DMS53 (cell line): ENCODE measurements at regions not wholly inside any gene's neighbourhood (a gene's known extent, or its start where the extent isn't known, plus 50 kb on each side); places are given as distances from the start of the nearest gene placed in this dataset.
"Not testable (repeated sequence)": the region's sequence is repeated elsewhere in the genome, so short reads cannot be mapped to it uniquely, and the experiment has no call there.

ENCODE experiments used
- DNase-seq: peaks from one replicate; lab custom pipeline; 2025; lab: John Stamatoyannopoulos, UW

DNA sequence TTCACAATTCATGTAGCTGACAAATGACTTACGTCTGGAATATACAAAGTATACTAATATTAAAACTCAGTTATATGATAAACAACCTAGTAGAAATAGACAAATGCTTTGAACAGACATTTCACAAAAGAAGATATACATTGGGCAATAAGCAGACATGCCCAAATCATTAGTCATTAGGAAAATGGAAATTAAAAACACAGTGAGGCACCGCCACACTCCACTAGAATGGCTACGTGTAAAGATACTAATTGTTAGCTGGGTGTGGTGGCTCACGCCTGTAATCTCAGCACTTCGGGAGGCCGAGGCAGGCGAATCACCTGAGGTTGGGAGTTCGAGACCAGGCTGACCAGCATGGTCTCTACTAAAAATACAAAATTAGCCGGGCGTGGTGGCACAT is 248.9 kb upstream of the TMEM132C start:
- DNase-seq = no peak

GRCh38 chr12:128019996-128020544 is 246.9 kb upstream of the TMEM132C start:
- DNase-seq = no peak

- no peak for DNase-seq
These were observed 245.4 kb upstream of the TMEM132C start for GRCh38 chr12:128021561-128021960.

DNA sequence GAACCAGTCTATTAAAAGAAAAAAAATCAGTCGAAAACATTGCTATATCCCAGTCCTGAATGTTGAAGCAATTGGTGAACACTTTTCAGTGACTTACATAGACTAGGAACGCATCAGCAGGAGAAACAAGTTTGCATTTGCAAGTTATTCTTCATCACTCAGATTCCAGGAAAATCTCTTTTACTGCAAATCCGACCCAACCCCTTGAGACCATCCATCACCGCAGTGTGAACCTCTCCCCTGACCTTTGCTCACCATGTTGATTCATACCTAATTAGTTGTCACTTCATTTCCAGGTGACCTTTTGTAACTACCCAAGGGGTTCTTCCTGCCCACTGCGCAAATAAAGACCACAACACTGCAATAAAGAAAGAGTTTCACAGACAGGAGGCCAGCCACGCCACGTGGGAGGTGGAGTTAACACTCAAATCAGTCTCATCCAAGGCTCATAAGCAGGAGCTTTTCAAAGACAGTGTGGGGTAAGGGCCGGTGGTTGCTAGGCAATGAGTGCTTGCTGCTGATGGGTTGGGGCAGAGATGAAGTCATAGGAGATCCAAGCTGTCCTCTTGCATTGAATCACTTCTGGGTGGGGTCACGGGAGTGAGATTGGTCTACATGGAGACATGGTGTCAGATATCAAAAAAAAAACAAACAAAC is 241.3 kb upstream of the TMEM132C start:
- DNase-seq = no peak

DNA sequence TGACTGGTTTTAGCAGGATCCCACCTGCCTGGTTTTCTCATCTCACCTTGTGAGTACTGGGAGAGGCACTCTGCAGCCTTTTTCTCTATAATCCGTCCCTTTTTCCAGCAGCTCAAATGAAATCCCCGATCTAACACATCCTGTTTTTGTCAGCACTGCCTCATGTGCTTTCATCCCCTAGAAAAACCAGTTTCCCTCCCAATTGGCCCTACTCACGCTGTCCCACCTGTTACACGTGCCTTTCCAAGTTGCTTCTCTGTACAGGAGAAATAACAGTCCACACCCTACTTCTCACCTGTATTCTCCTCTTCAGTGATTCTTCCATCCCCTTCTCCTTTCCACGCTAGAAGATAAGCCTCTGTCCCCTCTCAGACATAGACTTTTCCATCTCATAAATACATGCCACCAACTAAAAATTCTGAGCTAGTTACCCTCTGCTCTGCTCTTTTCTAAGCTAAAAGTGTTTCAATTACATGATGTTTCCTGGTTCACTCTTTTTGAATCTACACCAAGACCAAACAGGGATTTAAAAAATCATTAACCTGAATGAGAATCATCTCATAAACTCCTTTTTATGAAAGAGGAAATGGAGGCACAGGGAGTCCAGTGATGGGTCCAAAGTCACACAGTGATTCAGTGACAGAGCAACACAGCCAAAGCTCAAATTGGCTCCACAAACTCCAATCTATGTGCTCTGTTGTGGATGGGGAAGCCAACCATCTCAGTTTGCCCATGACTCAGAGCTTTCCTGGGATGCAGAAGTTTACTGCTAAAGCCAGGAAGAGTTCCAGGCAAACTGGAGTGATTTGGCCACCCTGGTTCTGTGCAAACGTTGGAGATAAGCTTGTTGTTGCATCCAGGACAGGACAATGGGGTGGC is 240.0 kb upstream of the TMEM132C start:
- DNase-seq = no peak

- DNase-seq = no peak
These were observed 233.5 kb upstream of the TMEM132C start for GRCh38 chr12:128033473-128033872.

DNA sequence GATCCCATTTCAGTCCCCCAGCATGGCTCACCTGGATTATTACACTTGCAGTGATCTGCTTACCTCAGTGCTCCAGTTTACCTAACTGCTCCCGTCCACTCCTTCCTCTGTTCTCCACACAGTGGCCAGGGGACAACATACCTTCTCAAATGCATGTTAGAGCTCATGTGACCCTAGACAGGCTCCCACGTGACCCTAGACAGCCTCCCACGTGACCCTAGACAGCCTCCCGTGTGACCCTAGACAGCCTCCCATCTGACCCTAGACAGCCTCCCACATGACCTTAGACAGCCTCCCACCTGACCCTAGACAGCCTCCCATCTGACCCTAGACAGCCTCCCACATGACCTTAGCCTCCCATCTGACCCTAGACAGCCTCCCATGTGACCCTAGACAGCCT is 226.0 kb upstream of the TMEM132C start:
- no peak for DNase-seq

GRCh38 chr12:128042283-128042682 is 224.7 kb upstream of the TMEM132C start:
- not testable (repeated sequence) for DNase-seq

DNA sequence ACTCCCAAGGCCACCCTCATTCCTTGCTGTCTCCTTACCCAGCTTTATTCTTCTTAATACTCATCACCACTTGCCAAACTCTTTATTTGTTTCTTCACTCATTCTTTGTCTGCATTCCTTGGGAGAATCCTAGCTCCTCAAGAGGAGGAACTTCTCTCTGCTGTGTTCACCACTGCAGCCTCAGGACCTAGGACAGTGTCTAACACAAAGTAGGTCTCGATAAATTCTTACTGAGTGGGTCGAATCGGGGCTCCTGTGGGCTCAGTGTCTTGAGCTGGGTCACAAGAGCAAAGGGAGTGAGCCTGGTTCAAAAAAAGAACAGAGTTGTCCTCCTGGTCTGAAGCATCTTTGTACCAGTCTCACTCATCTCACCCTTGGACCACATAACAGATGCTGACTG is 224.1 kb upstream of the TMEM132C start:
- no peak for DNase-seq

- DNase-seq = no peak
These were observed 223.7 kb upstream of the TMEM132C start for GRCh38 chr12:128043317-128043716.

GRCh38 chr12:128047266-128048060 is 219.5 kb upstream of the TMEM132C start:
- DNase-seq = no peak

DNA sequence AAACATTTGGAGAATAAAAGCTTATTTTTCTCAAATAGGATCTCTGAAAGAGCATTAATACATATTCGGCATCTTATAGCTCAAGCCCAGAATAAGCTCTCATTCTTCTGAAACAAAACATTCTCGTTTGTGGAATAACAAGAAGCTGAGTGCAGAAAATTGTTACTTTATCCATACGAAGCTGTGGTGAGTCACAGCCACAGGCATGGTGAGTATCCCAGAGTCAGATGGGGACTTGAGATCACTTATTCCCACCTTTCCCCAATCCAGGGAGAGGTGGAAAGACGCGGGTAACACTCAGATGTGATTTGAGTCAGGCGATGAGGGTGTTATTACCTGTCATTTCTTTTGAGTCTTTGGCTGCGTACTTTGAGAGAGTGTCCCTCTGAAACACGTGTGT is 214.6 kb upstream of the TMEM132C start:
- no peak for DNase-seq

GRCh38 chr12:128052777-128053176 is 214.2 kb upstream of the TMEM132C start:
- DNase-seq = no peak

DNA sequence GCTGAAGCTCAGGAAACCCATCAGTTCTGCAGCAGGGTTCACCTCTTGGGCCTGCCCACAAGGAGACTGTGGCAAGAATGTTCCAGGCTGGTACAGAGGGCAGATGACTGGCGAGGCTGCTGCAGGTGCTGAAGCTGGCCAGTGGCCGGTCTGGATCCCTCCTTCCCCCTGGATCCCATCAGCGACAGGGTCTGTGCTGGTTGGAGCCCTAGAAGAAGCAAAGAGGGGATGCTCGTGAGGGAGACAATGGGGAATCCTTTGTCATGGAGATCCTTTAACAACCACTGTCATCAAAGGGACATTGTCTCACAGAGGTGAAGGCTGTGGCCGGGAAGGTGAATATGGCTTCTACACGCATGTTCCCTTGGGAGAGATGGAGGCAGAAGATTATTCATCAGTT is 211.4 kb upstream of the TMEM132C start:
- no peak for DNase-seq

DNA sequence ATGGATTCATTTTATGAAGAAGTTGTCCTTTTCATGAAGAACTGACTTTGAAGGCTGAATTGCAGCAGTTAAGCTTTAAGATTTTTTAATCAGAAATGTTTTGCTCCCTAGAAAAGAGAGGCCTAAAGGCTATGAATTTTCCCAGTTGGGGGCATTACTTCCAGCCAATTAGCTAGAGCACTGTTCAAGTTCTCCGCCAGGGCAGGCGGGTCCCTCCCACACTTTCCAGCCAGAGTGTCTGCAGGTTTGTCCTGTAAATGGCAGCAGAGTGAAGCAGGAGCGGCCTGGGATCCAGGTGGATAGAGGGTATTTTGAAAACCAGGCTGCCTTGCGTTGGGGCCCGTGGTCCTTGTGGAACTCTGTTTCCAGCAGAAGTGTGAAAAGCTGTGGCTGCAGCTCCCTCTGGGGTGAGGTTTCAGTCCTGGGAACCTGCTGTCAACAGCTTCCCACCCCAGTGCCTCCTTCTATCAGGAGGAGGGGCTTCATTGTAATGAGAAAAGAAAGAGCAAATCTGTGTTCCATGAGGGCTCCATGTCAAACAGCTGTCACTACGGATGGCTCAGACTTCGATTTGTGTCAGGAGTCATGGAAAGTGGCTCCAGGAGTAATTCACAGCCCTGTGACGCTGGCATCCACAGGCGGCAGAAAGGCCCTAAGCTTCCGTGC is 210.7 kb upstream of the TMEM132C start:
- no peak for DNase-seq

- no peak for DNase-seq
These were observed 209.4 kb upstream of the TMEM132C start for GRCh38 chr12:128057586-128057985.

DNA sequence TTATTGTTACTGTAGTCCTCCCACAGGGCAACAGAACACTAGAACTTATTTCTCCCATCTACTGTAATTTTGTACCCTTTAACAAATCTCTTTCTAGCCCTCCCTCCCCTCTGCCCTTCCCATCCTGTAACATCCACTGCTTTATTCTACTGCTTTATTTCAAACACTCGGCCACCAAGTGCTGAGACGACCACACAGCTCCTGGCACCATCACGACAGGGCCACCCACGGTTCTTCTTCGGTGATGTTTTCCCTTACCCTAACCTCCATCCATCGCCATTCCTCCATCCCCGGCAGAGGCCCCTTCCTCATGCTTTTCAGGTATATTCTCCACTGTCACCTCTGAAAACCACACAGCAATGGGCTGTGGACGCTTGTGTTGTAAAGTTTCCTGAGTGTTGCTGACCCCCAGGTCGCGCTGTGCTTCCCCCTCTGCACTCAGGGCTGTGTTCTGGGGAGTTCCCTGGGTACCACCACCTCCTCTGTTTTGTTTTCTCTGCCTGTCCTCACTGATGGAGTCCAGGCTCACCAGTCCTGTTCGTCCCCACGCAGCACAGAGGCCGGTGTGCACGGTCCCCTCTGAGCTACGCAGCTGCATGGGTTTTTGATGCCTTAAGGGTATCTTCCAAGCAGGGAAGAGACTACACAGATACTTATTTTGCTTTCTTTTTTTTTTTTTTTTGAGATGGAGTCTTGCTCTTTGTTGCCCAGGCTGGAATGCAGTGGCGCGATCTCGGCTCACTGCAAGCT is 207.2 kb upstream of the TMEM132C start:
- DNase-seq = no peak

DNA sequence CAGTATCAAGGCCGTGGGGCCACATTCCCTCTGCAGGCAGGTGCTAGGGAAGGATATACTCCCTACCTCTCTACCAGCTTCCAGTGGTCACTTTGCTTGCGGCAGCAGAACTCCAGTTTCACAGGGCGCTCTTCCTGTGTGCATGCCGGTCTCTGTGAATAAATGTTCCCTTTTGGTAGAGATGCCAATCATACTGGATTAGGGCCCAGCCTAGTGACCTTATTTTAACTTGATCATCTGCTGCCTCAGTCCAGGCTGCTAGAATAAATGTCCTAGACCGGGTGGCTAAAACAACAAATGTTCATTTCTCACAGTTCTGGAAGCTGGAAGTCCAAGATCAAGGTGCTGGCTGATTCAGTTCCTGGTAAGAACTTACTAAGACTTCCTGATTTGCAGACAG is 198.8 kb upstream of the TMEM132C start:
- DNase-seq = no peak

GRCh38 chr12:128069359-128069997 is 197.5 kb upstream of the TMEM132C start:
- peak; percentile 74 for DNase-seq

GRCh38 chr12:128073937-128074336 is 193.0 kb upstream of the TMEM132C start:
- no peak for DNase-seq

DNA sequence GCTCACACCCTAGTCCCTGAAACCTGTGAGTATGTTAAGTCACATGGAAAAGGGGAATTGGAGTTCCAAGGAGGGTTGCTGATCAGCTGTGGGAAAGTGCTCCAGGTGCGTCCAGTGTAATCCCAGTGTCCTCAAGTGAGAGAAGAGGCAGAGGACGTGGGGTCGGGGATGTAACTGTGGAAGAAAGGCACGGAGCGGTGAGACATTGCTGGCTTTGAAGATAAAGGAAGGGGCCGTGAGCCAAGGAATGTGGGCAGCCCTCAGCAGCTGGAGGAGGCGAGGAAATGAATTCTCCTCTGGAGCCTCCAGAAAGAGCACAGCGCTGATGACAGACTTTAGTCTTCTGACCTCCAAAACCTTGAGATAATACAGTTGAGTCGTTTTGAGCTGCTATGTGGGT is 191.6 kb upstream of the TMEM132C start:
- no peak for DNase-seq
